NCI-H1092 (cell line): ENCODE measurements at regions not wholly inside any gene's neighbourhood (a gene's known extent, or its start where the extent isn't known, plus 50 kb on each side); places are given as distances from the start of the nearest gene placed in this dataset.

Experiments
- DNase-seq: peaks from one replicate; lab custom pipeline; 2025; lab: John Stamatoyannopoulos, UW

GRCh38 chr15:39482459-39482858, 98.4 kb upstream of the THBS1 start:
- DNase-seq, result no peak

DNA sequence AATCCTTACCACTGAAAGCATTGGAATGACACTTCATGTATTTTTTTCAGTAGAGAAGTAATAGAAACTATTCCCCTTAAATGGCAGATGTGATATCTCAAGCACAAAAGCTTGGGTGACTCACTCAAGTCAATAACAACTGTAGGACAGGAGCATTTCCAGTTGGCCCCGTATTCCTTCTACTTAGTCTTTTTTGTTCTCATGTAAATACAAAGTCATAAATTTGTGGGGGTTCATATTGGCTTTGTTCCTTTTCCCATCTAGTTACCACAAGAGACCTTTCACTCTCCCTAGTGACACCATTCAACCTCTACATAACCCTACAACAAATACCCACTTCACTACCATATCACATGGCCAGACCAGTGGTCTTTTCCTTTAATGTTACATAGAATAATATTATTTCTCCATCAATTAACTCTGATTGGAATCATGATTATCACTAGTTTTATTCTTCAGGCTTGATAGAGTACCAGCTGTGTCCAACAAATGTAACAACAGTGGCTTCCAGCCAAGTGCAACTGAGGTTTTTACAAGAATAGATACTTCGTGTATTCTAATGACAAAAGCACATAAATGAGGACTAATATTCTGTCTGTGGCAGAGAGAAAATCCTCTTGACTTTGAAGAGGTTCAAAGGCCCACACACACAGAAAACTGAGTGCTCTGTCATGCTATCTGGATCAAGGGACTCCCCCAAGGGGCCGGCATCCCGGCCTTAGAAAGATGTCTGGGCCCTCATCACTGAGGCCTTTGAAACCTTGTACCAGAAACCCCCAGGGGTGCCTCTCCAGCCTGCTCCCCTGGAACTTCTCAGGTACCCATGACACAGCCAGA, 94.0 kb upstream of the THBS1 start:
- DNase-seq, result no peak

DNA sequence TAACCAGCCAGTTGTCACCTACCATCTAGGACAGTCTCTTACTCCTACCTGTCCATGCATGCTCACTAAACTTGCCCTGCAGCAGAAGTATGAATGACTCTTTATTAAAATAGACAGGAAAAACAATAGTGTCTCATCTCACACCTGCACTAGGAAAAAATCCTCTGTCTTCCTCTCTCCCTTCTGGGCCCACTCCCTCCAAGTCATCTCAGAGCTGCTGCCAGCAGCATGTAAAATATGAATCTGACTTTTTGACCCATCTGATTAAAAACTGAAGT, 93.5 kb upstream of the THBS1 start:
- DNase-seq, result no peak

DNA sequence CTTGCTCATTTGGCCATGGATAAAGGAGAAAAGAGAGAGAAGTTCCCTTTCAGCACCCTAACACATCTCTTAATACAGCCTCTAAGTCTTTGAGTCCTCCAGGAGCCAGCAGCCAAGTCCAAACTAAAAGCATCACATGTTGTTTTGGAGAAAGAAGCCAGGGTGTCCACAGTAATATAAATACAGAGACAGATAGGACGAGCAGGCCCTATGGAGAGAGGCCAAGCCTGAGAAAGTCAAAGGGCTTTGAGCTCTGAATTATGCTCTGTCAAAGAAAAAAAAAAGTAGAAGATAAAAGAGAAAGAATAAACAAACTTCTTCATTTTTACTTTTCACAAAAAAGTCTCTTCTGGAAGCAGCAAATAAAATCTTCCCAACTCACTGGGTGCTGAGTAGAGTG, 92.4 kb upstream of the THBS1 start:
- no peak for DNase-seq

DNA sequence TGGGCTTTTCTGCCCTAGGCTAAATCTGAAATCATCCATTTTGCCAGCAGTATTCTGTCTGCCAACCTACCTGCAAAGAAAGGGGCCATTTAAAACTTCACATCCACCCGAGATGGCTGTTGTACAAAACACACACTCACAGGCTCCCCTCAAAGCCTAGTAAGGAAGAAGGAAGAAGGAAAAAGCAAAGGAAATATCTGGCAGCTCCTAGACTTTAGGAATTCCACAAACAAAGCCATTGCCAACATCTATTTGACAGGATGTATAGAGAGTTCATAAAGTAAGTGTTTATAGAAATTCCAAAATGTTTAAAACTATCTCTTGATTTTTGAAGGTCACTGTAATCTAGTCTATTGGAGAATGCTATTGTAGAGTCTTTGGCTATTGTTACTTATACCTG, 91.9 kb upstream of the THBS1 start:
- DNase-seq, result no peak

DNA sequence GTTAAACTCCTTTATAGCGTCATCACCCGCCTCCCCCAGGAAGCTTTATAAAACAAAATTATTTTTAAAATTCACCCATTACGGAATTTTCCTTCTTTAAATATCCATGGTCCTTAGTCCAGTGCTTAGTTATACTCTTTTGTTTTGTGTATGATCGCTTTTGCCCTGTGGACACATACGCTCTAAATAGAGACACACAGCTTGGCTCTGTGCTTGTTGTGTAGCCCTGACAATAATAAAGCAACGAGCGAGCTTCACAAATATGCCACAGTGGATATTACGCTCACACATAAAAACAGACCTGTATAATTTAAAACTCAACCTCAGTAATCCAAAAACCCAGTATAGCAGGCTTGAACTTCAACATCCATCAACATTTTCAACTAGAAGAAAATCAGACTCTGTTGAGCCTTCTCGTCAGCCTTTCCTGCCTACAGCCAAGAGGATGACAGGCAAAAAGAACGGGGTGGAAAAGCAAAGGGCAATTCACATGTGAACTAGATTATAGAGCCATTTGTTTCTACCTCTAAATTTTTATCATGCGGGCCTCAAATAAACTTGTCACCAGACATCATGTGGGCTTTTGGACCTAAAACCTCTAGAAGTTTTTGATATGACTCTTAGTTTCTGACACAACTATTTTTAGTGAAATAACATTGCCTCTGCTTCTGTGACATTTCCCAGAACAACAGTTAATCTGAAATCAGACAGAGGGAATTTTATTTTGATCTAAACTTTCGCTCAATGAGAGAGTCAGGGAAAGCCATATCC, 89.6 kb upstream of the THBS1 start:
- no peak for DNase-seq

DNA sequence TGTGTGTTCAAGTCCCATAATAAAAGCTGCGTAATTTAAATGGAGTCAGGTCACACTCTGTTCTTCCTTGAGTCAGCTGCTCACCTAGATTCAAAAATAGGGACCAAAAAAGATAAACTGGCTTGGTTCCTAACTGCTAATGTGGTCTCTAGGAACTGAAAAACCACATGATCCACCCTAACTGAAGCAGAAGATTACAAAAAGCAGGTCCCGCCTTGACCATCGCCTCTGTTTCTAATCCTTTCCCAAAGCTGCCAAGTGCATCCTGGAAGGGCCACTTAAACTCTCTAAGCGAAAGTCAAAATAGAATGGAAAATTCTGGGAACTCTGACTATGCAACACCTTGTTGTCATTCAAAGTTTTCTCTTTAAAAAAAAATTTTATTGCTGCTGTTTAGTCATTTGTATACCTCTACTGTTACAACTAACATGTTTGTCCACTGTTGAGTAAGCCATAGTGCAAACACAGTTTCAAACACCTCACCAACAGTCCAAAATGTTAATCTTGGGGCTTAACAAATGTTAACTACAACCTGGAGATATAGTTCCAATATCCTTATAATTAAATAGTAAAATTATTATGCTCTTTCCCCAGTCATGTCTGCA, 88.9 kb upstream of the THBS1 start:
- no peak for DNase-seq

DNA sequence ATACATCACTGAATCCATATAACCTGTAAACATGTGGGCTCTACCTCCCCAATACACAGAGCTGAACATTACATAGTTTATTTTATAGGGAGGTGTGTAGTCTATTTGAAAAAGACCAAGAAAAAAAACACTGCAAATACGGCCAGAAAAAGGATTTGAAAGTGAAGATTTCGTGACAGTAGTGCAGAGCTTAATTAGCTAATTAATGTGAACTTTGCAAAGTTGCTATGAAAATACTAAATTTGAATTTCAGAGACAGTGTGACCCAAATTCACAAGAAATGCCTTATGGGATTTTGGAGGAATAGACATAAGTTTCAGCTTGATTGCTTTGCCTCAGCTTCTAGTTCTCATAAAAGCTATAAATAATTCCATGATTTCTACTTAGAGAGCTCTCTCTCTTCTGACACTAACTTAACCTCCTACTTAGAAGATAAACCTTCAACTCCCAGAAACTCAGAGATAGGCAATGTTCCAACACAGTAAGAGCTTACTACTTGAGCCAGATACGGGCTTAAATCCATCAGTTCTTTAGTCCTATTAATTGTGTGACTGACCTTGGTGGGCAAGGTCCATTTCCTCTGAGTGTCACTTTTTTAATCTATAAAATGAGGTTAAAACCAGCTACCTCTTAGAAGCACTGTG, 87.3 kb upstream of the THBS1 start:
- no peak for DNase-seq

DNA sequence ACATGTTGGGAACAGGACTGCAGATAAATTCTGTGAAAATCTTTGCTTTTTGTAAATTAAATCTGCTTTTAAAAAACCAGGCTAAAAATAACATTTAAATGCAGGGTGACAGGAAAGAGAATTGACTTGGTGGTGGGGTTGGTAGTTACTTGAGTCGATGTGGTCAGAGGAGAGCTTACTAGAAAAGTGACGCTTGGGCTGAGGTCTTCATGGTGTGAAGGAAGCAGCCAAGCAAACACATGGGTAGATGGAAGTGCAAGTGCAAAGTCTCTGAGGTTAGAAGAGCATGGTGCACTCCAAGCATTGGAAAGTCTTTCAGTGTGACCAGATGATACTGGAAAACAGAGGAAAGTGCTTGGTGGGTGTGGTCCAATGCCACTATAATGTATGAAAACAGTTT, 86.4 kb upstream of the THBS1 start:
- no peak for DNase-seq

- DNase-seq, result no peak
Measured at GRCh38 chr15:39495871-39496840, 84.7 kb upstream of the THBS1 start.

GRCh38 chr15:39497016-39497758, 83.7 kb upstream of the THBS1 start:
- no peak for DNase-seq

GRCh38 chr15:39497759-39498565, 82.9 kb upstream of the THBS1 start:
- DNase-seq, result no peak

DNA sequence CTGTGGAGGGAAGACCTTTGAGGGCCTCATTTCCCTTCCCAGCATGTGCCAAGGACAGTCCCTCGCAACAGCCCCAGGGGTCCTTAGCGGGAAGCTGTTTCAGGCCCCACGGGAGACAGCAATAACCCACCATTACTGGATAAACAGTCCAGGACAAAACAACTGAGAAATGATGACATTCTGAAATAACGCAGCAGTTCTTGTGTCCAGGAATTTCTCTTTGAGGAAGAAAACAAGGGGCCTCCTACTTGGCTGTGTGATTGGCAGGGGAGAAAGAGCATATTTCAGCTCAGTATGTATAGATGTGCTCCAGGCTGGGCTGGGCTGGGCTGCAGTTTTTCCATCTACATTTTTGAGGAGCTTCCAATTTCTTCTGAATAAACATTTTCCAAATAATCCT, 82.2 kb upstream of the THBS1 start:
- DNase-seq, result no peak

DNA sequence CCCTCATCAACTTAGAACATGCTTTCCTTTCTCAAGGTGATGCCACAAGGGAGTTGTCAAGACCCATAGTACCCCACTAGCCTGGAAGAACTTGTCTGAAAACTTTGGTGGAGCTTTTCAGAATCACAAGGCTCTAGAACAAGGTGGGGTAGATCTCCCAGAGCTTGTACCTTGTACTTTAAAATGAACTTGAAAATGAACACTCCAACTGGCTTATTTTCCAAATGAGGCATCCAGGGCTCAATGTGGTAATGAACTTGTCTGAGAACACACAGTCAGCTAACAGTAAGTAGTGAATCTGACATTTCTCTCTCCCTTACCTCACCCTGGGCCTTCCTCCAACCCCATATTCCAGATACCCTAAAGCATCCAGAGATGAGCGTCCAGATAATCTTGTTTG, 81.8 kb upstream of the THBS1 start:
- no peak for DNase-seq

DNA sequence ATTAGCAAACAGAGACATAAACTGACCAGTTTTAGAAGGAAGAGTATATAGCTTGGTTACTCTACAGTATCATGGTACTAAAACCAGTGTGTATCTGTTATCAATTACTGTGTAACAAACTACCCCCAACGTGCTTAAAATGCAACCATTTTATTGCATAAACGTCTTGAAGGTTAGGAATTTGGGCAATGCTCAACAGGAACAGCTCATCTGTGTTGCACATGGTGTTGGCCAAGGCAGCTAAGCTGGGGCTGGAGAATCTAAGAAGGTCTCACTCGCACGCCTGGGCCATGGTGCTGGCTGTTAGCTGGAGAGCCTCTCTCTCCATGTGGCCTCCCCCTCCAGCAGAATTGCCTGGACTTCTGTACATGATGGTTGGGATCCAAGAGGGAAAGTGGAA, 81.2 kb upstream of the THBS1 start:
- no peak for DNase-seq

DNA sequence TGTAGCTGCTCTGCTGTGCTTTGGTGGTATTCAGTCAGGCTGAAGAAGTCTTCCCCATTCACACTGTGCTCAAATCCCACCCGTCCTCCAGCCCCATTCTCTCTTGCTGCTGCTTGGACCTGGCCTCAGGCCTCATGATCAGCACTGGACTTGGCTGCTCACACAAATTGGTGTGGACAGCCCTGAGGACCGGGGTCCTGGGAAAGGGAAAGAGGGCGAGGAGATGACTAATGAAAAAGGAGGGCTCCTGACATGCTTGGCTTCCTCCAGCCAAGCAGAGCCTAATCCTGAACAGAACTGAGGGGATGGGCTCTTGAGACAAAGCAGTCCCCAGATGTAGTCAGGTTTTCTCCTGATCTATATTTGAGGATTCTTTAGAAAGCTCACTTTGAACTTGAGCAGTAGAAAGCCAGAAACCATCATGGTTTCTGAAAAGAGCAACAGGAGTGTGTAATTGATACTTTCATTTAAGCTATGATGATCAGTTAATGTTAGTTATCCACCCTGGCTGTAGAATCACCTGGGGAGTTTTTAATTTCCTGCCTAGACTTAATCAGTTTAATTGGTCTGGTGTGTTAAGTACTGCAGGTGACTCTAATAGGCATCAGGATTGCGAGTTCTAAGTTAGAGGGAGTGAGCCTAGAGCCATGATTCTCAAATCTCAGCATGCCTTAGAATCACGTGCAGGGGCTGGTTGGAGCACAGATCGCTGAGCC, 79.4 kb upstream of the THBS1 start:
- DNase-seq, result no peak

- no peak for DNase-seq
Measured at GRCh38 chr15:39502082-39502447, 78.8 kb upstream of the THBS1 start.

DNA sequence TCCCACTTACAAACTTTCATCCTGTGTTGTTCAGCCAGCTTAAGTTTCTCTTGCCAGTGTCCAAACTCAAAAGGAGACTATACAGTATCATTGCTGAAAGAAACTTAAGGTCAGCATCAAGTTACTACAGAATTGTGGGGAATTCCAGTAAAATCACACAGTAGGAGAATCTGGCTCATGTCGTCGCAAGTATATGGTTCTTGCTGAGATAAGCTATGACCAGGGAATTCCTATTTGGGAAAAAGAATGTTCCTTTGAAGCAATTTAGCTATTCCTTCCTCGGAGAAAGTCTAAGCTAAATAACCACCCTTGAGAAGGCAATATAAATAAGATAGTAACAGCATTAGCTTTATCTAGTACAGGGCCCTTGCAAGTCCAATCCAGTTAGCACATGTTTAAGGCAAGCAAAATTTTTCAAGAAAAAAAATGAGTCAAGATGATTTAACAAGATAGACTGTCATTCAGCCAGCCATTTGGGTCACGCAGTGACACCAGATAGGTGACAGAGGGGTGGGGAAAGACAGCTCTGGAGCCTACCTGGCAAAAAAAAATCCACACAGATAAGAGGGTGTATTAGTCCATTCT, 78.2 kb upstream of the THBS1 start:
- no peak for DNase-seq

- no peak for DNase-seq
Measured at GRCh38 chr15:39503526-39503925, 77.4 kb upstream of the THBS1 start.
